Heart left ventricle (tissue), 16 donors: ENCODE measurements at regions not wholly inside any gene's neighbourhood (a gene's known extent, or its start where the extent isn't known, plus 50 kb on each side); places are given as distances from the start of the nearest gene placed in this dataset.

Experiments used
- ATAC-seq, 4 donors: fragments of 200-7000 bp; cut with Tn5 transposase; one replicate each; pipeline ENCODE4 v1.9.1; 2020 to 2022; ENCODE audit warnings: moderate library complexity in 4 of 4, mild to moderate bottlenecking in 3 of 4, moderate number of reproducible peaks in 1 of 4
- DNase-seq, 5 donors: peaks; one replicate each; pipeline ENCODE4 v3.0.0-alpha.2; 2020
- H3K27ac ChIP-seq, 12 donors: fragments of 200-600 bp; sonication (generic) in 4 of 12; one replicate each; pipeline versions ENCODE4 v1.5.0 to v1.8.0; 2016 to 2022; ENCODE audit warnings: mild to moderate bottlenecking in 2 of 12
- H3K27me3 ChIP-seq, 9 donors: fragments of 200-600 bp; sonication (generic) in 2 of 9; one replicate each; pipeline versions ENCODE4 v1.5.1 to v1.8.0; 2016 to 2022; ENCODE audit warnings: mild to moderate bottlenecking in 3 of 9
- H3K36me3 ChIP-seq, 9 donors: fragments of 200-600 bp; sonication (generic) in 2 of 9; one replicate each; pipeline versions ENCODE4 v1.5.0 to v1.8.0; 2018 to 2022; ENCODE audit warnings: mild to moderate bottlenecking in 2 of 9
- H3K4me1 ChIP-seq, 12 donors: fragments of 200-600 bp; sonication (generic) in 4 of 12; one replicate each; pipeline versions ENCODE4 v1.5.0 to v1.8.0; 2016 to 2022; ENCODE audit warnings: mild to moderate bottlenecking in 3 of 12
- H3K4me3 ChIP-seq, 12 donors: fragments of 200-600 bp; sonication (generic) in 4 of 12; one replicate each; pipeline versions ENCODE4 v1.5.0 to v1.8.0; 2017 to 2022; ENCODE audit warnings: mild to moderate bottlenecking in 9 of 12, moderate library complexity in 4 of 12
- H3K9me3 ChIP-seq, 12 donors: fragments of 200-600 bp; sonication (generic) in 4 of 12; one replicate each; pipeline versions ENCODE4 v1.5.0 to v1.8.0; 2016 to 2022; ENCODE audit warnings: mild to moderate bottlenecking in 1 of 12
- CTCF ChIP-seq, 12 donors: fragments of 200-600 bp; sonication (generic) in 4 of 12; IDR thresholded peaks; one replicate each; pipeline versions ENCODE4 v1.5.0 to v1.8.0; 2018 to 2022; ENCODE audit warnings: antibody characterized with exemption in 12 of 12, mild to moderate bottlenecking in 5 of 12
- POLR2A ChIP-seq, 2 donors: fragments of 450-650 bp; IDR thresholded peaks; one replicate each; pipeline ENCODE4 v1.6.1; 2017; ENCODE audit warnings: antibody characterized with exemption in 2 of 2, mild to moderate bottlenecking in 2 of 2, moderate library complexity in 2 of 2
- WGBS, 4 donors: extraction: QIAGEN DNeasy Blood & Tissue Kit in 2 of 4; methylation state at CpG; one replicate each; pipeline versions ENCODE4 v1.1.5 to v1.1.7; 2013 to 2018; 5-methylcytosine and 5-hydroxymethylcytosine counted together
- intact Hi-C, 10 donors: fragments of 100-400 bp; cut with DNase I; formaldehyde crosslinking; loops; one replicate each; pipeline versions ENCODE4 v1.11.1 to v1.14.2; 2022
- donor health status: ischemic (EF 13 %, LVEDD 7.1; RV severe dilation, severe dysfunction).
- donor health status: healthy with polysubstance abuse.
- donor health status: DM: no; HTN: yes; CAD: no.
- donor health status: DM: no; HTN: no; CAD: no.
- donor health status: ischemic (EF 25% LVEDD 6.9; RV normal size, moderate dysfunction).
- donor health status: ischemic (EF 25% LVEDD 5.7; RV mildly dilated, moderate dysfunction).
- donor health status: healthy.
- donor health status: DM: yes; HTN: yes; CAD: no.
- donor health status: ischemic (EF 35%, LVEDD 5.7; RV mildly dilated, moderate dysfunction).
- donor health status: nonischemic (EF 11% LVEDD 7.7; RV severe dilation, severe dysfunction).
- donor health status: DM: yes; HTN: yes; CAD: no.
- donor health status: PGD.
- donor health status: ischemic (EF 29% LVEDD 5.4; RV normal size, mild dysfunction).
- donor health status: nonischemic (EF 23%, LVEDD 6.1; RV moderate dilation, normal function).

- intact Hi-C loops, result no loop called here
- 83 to 94% (median 87%) methylated on average over 1 of the region's 1 CpG for WGBS, 4 donors
- no peak for ATAC-seq
- no peak for TF ChIP-seq CTCF (IDR thresholded peaks at IDR 0.05)
- no peak for TF ChIP-seq POLR2A (IDR thresholded peaks at IDR 0.05)
- DNase-seq, result no peak
- H3K27me3 ChIP-seq, result no peaks in the 10 kb centered on the region
- H3K36me3 ChIP-seq, result no peaks in the 10 kb centered on the region
- H3K4me3 ChIP-seq, result no peak overlapping the region
- no peaks in the 10 kb centered on the region for H3K4me1 ChIP-seq
- H3K27ac ChIP-seq, result no peak overlapping the region
- peaks cover 0 to 18% (median 5%) of the 10 kb centered on the region in 12 donors for H3K9me3 ChIP-seq
These were observed 179.4 kb upstream of the LRRN1 start for GRCh38 chr3:3619815-3620214.

- Histone ChIP-seq H3K4me3 (no peak overlapping the region), H3K27me3 (no peaks in the 10 kb centered on the region), H3K4me1 (no peaks in the 10 kb centered on the region), H3K36me3 (no peaks in the 10 kb centered on the region), H3K27ac (no peak overlapping the region), H3K9me3 (peaks cover 0 to 18% (median 5%) of the 10 kb centered on the region in 12 donors)
- ATAC-seq (no peak), DNase-seq (no peak)
- TF ChIP-seq CTCF (IDR thresholded peaks at IDR 0.05) (no peak), POLR2A (IDR thresholded peaks at IDR 0.05) (no peak)
- intact Hi-C loops, result no loop called here
- WGBS, 4 donors, result 50 to 67% (median 56%) methylated on average over 1 of the region's 1 CpG
These were observed 180.6 kb upstream of the LRRN1 start for GRCh38 chr3:3618623-3619022.

GRCh38 chr3:3615533-3615932 lies 183.7 kb upstream of the LRRN1 start:
- intact Hi-C loops, result no loop called here
- Histone ChIP-seq H3K27ac (no peak overlapping the region), H3K9me3 (no peaks in the 10 kb centered on the region), H3K4me1 (no peaks in the 10 kb centered on the region), H3K4me3 (no peak overlapping the region), H3K27me3 (no peaks in the 10 kb centered on the region), H3K36me3 (no peaks in the 10 kb centered on the region)
- no peak for TF ChIP-seq POLR2A (IDR thresholded peaks at IDR 0.05)
- no peak for TF ChIP-seq CTCF (IDR thresholded peaks at IDR 0.05)
- 62 to 79% (median 68%) methylated on average over 3 of the region's 3 CpGs for WGBS, 4 donors
- no peak for ATAC-seq
- no peak for DNase-seq

GRCh38 chr3:3610581-3611298 lies 188.5 kb upstream of the LRRN1 start:
- intact Hi-C loops, result no loop called here
- H3K4me1 ChIP-seq, result no peaks in the 10 kb centered on the region
- H3K27me3 ChIP-seq, result no peaks in the 10 kb centered on the region
- WGBS, 4 donors, result 61 to 66% (median 63%) methylated on average over 4 of the region's 4 CpGs
- no peak overlapping the region for H3K4me3 ChIP-seq
- no peaks in the 10 kb centered on the region for H3K36me3 ChIP-seq
- no peak overlapping the region for H3K27ac ChIP-seq
- H3K9me3 ChIP-seq, result peaks cover 0 to 10% (median 0%) of the 10 kb centered on the region in 12 donors
- DNase-seq, result no peak
- ATAC-seq, result no peak
- TF ChIP-seq CTCF (IDR thresholded peaks at IDR 0.05) (no peak), POLR2A (IDR thresholded peaks at IDR 0.05) (no peak)
